HCT116 (cell line): ENCODE measurements at regions not wholly inside any gene's neighbourhood (a gene's known extent, or its start where the extent isn't known, plus 50 kb on each side); places are given as distances from the start of the nearest gene placed in this dataset.

Source experiments
- ATAC-seq: fragments of 200-7000 bp; cut with Tn5 transposase; 2 replicates; pipeline ENCODE4 v1.9.1; 2020; ENCODE audit warnings: mild to moderate bottlenecking, moderate library complexity
- BruUV-seq: library from RNA; stranded (reverse); fragments of 400-500 nt; replicated peaks from 2 replicates; lab custom pipeline; 2021; lab: Mats Ljungman, UMichigan
- CTCF ChIA-PET: fragments of 300-600 bp; sonication (Branson Sonifier 250); formaldehyde crosslinking; loops from one replicate; lab custom pipeline; 2021; ENCODE audit warnings: antibody characterized with exemption; lab: Charles Lee
- POLR2A ChIA-PET: fragments of 300-600, 350-600 bp; sonication (Branson Sonifier 250); formaldehyde crosslinking; loops from one replicate; lab custom pipeline; 2021; ENCODE audit warnings: antibody characterized with exemption; lab: Charles Lee
- RAD21 ChIA-PET, 2 experiments: fragments of 300-600 bp; sonication (Branson Sonifier 250); formaldehyde crosslinking; loops; one replicate each; lab custom pipeline; 2023; ENCODE audit warnings: low total read pairs in 2 of 2; ENCODE audit not compliant: uncharacterized antibody in 2 of 2, unreplicated experiment in 2 of 2, low non-redundant PET in 1 of 2; lab: Charles Lee
- DNase-seq: peaks from one replicate; pipeline ENCODE4 v3.0.0-alpha.2; 2010; ENCODE audit warnings: low read depth, low spot score
- H2AFZ ChIP-seq: fragments of 200-600 bp; shearing (Covaris generic), sonication (generic); 2 replicates; pipeline ENCODE4 v1.6.1; 2017; ENCODE audit warnings: low read depth, mixed run types, mixed read lengths, antibody characterized with exemption, low read length; ENCODE audit not compliant: poor library complexity, severe bottlenecking
- H3K27ac ChIP-seq: 2 replicates; pipeline ENCODE4 v1.5.1; 2012; ENCODE audit warnings: low read depth, low read length
- H3K27me3 ChIP-seq: fragments of 200-600 bp; sonication (generic); 2 replicates; pipeline ENCODE4 v1.6.1; 2016; ENCODE audit warnings: mixed run types, low read length, mixed read lengths; ENCODE audit not compliant: insufficient read depth
- H3K36me3 ChIP-seq, 2 experiments: fragments of 200-500 bp in 1 of 2; fragments of 200-600 bp in 1 of 2; sonication (Bioruptor generic) in 1 of 2; sonication (generic) in 1 of 2; 2 replicates each; pipeline versions ENCODE4 v1.5.1 to v1.6.1; 2014 to 2016; ENCODE audit warnings: low read length in 2 of 2, inconsistent platforms in 1 of 2, mixed read lengths in 1 of 2, mixed run types in 1 of 2; ENCODE audit not compliant: insufficient read depth in 2 of 2, control insufficient read depth in 1 of 2
- H3K4me1 ChIP-seq, 2 experiments: fragments of 200-600 bp in 1 of 2; sonication (generic) in 1 of 2; 2 replicates each; pipeline versions ENCODE4 v1.5.1 to v1.6.1; 2012 to 2017; ENCODE audit warnings: low read length in 2 of 2, inconsistent platforms in 1 of 2, mild to moderate bottlenecking in 1 of 2, mixed read lengths in 1 of 2, mixed run types in 1 of 2, moderate library complexity in 1 of 2; ENCODE audit not compliant: insufficient read depth in 2 of 2, control insufficient read depth in 1 of 2
- H3K4me2 ChIP-seq: fragments of 200-600 bp; sonication (generic); 2 replicates; pipeline ENCODE4 v1.6.1; 2017; ENCODE audit warnings: mixed run types, low read length, mixed read lengths
- H3K4me3 ChIP-seq, 2 experiments: fragments of 200-600 bp in 1 of 2; sonication (generic) in 1 of 2; replicated peaks in 1 of 2; 2 replicates each; pipeline ENCODE4 v1.5.1; 2011 to 2016; ENCODE audit warnings: low read length in 2 of 2, control low read depth in 1 of 2, low read depth in 1 of 2, mild to moderate bottlenecking in 1 of 2, mixed read lengths in 1 of 2, mixed run types in 1 of 2
- H3K79me2 ChIP-seq: fragments of 200-600 bp; sonication (generic); 2 replicates; pipeline ENCODE4 v1.6.1; 2017; ENCODE audit warnings: mild to moderate bottlenecking, mixed run types, low read length, moderate library complexity, mixed read lengths; ENCODE audit not compliant: insufficient read depth
- H3K9ac ChIP-seq: fragments of 200-600 bp; sonication (generic); 2 replicates; pipeline ENCODE4 v1.6.1; 2016; ENCODE audit warnings: low read length, mixed read lengths
- H3K9me2 ChIP-seq: fragments of 200-600 bp; sonication (generic), shearing (Covaris generic); 2 replicates; pipeline ENCODE4 v1.6.1; 2017; ENCODE audit warnings: mixed run types, mild to moderate bottlenecking, moderate library complexity; ENCODE audit not compliant: insufficient read depth
- H3K9me3 ChIP-seq, 2 experiments: fragments of 200-500 bp in 1 of 2; fragments of 200-600 bp in 1 of 2; sonication (Bioruptor generic) in 1 of 2; sonication (generic) in 1 of 2; 2 replicates each; pipeline ENCODE4 v1.6.1; 2014 to 2017; ENCODE audit warnings: low read length in 2 of 2, mixed read lengths in 2 of 2, inconsistent platforms in 1 of 2, low read depth in 1 of 2, mild to moderate bottlenecking in 1 of 2, mixed run types in 1 of 2, moderate library complexity in 1 of 2; ENCODE audit not compliant: control insufficient read depth in 1 of 2, insufficient read depth in 1 of 2
- H4K20me1 ChIP-seq: fragments of 200-600 bp; sonication (generic), shearing (Covaris generic); 2 replicates; pipeline ENCODE4 v1.6.1; 2017; ENCODE audit warnings: mixed run types, mild to moderate bottlenecking, moderate library complexity; ENCODE audit not compliant: insufficient read depth
- CBX3 ChIP-seq: IDR thresholded peaks from 2 replicates; pipeline ENCODE4 v1.6.1; 2012; ENCODE audit warnings: low read depth
- EGR1 ChIP-seq: IDR thresholded peaks from 2 replicates; pipeline ENCODE4 v1.6.1; 2012; ENCODE audit warnings: low read depth
- POLR2AphosphoS5 ChIP-seq: IDR thresholded peaks from 2 replicates; pipeline ENCODE4 v1.6.1; 2011; ENCODE audit warnings: mild to moderate bottlenecking, low read depth, low read length, moderate library complexity
- SP1 ChIP-seq: IDR thresholded peaks from 2 replicates; pipeline ENCODE4 v1.6.1; 2012; ENCODE audit warnings: low read depth
- SRF ChIP-seq: IDR thresholded peaks from 2 replicates; pipeline ENCODE4 v1.6.1; 2012; ENCODE audit warnings: low read depth
- TCF7L2 ChIP-seq: IDR thresholded peaks from 2 replicates; pipeline ENCODE4 v1.7.0; 2011; ENCODE audit warnings: borderline replicate concordance, inconsistent platforms; ENCODE audit not compliant: insufficient read depth, insufficient read length; ENCODE audit errors: extremely low read depth
- ZFX ChIP-seq: fragments of 450-650 bp; IDR thresholded peaks from 2 replicates; pipeline ENCODE4 v1.6.1; 2017
- intact Hi-C: fragments of 100-400 bp; cut with micrococcal nuclease; formaldehyde crosslinking; loops from 2 replicates; pipeline ENCODE4 v1.10.0; 2022
- TF ChIP-seq, protein P1 (sequence below): IDR thresholded peaks from 2 replicates; pipeline ENCODE4 v1.6.1; 2011; ENCODE audit warnings: mild to moderate bottlenecking, low read length, moderate library complexity; ENCODE audit not compliant: insufficient replicate concordance; ENCODE audit errors: extremely low read depth
- TF ChIP-seq, protein P2 (sequence below): IDR thresholded peaks from 2 replicates; pipeline ENCODE4 v1.6.1; 2012; ENCODE audit warnings: low read depth

DNA sequence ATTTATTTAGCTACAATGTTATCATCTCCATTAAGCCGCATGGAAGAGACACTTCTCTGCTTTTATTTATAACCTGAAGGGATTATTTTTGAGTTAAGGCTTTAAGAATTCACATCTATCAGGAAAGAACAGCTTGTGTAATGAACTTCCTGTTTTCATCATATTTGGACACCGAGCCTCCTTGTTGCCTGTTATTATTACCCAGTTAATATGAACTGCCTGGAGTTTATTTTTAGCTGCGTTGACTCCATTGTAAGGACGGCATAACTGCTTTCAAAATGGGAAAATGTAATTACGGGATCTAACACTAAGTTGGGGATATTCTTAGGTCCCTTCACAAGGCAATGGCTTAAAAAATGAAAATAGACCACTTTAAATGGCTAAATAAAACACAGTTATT lies 89.0 kb upstream of the NR4A3 start:
- intact Hi-C loops: no loop called here
- BruUV-seq: no TSS peak

More for the DNA sequence above, 89.0 kb upstream of the NR4A3 start:
- no peaks in the 10 kb centered on the region for H3K4me1 ChIP-seq
- TF ChIP-seq, protein P1, sequence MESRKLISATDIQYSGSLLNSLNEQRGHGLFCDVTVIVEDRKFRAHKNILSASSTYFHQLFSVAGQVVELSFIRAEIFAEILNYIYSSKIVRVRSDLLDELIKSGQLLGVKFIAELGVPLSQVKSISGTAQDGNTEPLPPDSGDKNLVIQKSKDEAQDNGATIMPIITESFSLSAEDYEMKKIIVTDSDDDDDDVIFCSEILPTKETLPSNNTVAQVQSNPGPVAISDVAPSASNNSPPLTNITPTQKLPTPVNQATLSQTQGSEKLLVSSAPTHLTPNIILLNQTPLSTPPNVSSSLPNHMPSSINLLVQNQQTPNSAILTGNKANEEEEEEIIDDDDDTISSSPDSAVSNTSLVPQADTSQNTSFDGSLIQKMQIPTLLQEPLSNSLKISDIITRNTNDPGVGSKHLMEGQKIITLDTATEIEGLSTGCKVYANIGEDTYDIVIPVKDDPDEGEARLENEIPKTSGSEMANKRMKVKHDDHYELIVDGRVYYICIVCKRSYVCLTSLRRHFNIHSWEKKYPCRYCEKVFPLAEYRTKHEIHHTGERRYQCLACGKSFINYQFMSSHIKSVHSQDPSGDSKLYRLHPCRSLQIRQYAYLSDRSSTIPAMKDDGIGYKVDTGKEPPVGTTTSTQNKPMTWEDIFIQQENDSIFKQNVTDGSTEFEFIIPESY: no peak
- TF ChIP-seq POLR2AphosphoS5: no peak
- TF ChIP-seq SRF: no peak
- TF ChIP-seq, protein P2, sequence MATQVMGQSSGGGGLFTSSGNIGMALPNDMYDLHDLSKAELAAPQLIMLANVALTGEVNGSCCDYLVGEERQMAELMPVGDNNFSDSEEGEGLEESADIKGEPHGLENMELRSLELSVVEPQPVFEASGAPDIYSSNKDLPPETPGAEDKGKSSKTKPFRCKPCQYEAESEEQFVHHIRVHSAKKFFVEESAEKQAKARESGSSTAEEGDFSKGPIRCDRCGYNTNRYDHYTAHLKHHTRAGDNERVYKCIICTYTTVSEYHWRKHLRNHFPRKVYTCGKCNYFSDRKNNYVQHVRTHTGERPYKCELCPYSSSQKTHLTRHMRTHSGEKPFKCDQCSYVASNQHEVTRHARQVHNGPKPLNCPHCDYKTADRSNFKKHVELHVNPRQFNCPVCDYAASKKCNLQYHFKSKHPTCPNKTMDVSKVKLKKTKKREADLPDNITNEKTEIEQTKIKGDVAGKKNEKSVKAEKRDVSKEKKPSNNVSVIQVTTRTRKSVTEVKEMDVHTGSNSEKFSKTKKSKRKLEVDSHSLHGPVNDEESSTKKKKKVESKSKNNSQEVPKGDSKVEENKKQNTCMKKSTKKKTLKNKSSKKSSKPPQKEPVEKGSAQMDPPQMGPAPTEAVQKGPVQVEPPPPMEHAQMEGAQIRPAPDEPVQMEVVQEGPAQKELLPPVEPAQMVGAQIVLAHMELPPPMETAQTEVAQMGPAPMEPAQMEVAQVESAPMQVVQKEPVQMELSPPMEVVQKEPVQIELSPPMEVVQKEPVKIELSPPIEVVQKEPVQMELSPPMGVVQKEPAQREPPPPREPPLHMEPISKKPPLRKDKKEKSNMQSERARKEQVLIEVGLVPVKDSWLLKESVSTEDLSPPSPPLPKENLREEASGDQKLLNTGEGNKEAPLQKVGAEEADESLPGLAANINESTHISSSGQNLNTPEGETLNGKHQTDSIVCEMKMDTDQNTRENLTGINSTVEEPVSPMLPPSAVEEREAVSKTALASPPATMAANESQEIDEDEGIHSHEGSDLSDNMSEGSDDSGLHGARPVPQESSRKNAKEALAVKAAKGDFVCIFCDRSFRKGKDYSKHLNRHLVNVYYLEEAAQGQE: no peak
- TF ChIP-seq TCF7L2: no peak
- TF ChIP-seq SP1: no peak
- TF ChIP-seq ZFX: no peak
- TF ChIP-seq CBX3: no peak
- TF ChIP-seq EGR1: no peak
- H3K9me2 ChIP-seq: no peaks in the 10 kb centered on the region
- H3K79me2 ChIP-seq: no peaks in the 10 kb centered on the region
- no peak for DNase-seq
- no peak overlapping the region for H3K4me2 ChIP-seq
- H3K4me3 ChIP-seq: no peak overlapping the region
- ChIA-PET RAD21 (no interaction called here), POLR2A (no interaction called here), CTCF (no interaction called here)
- H4K20me1 ChIP-seq: no peaks in the 10 kb centered on the region
- 0 out of 2 replicates have a peak, but pooled peaks cover 5% of the 10 kb centered on the region for H3K27me3 ChIP-seq
- no peaks in the 10 kb centered on the region for H3K36me3 ChIP-seq
- no peak overlapping the region for H3K27ac ChIP-seq
- no peak overlapping the region for H2AFZ ChIP-seq
- no peak overlapping the region for H3K9ac ChIP-seq
- no peaks in the 10 kb centered on the region for H3K9me3 ChIP-seq
- ATAC-seq: no peak
